ENCODE measurements at regions not wholly inside any gene's neighbourhood (a gene's known extent, or its start where the extent isn't known, plus 50 kb on each side); places are given as distances from the start of the nearest gene placed in this dataset.
"Not testable (repeated sequence)": the region's sequence is repeated elsewhere in the genome, so short reads cannot be mapped to it uniquely, and the experiment has no call there.

GRCh38 chr10:29699621-29700020 lies 64.8 kb upstream of the SVIL start:
- Histone ChIP-seq H3K36me3 (ENCODE audit: control insufficient read depth, insufficient read depth, low read length) (no peaks in the 10 kb centered on the region), H3K4me3 (ENCODE audit: low read depth, low read length) (no peak overlapping the region), H3K27me3 (ENCODE audit: control insufficient read depth, insufficient read depth, low read length) (no peaks in the 10 kb centered on the region)
- DNase-seq (ENCODE audit: low read depth): no peak
- no peak for TF ChIP-seq CTCF (IDR thresholded peaks at IDR 0.05; ENCODE audit: insufficient read depth, low read length, poor library complexity, severe bottlenecking)

- Histone ChIP-seq H3K27me3 (ENCODE audit: control insufficient read depth, insufficient read depth, low read length) (no peaks in the 10 kb centered on the region), H3K4me3 (ENCODE audit: low read depth, low read length) (no peak overlapping the region), H3K36me3 (ENCODE audit: control insufficient read depth, insufficient read depth, low read length) (no peaks in the 10 kb centered on the region)
- no peak for TF ChIP-seq CTCF (IDR thresholded peaks at IDR 0.05; ENCODE audit: insufficient read depth, low read length, poor library complexity, severe bottlenecking)
- no peak for DNase-seq (ENCODE audit: low read depth)
Measured at GRCh38 chr10:29698773-29699490, 64.2 kb upstream of the SVIL start.

- not testable (repeated sequence) for DNase-seq (ENCODE audit: low read depth); H3K36me3 ChIP-seq (ENCODE audit: control insufficient read depth, insufficient read depth, low read length); H3K27me3 ChIP-seq (ENCODE audit: control insufficient read depth, insufficient read depth, low read length); H3K4me3 ChIP-seq (ENCODE audit: low read depth, low read length)
Measured at GRCh38 chr10:29696581-29696980, 61.8 kb upstream of the SVIL start.

- no peaks in the 10 kb centered on the region for H3K36me3 ChIP-seq (ENCODE audit: control insufficient read depth, insufficient read depth, low read length)
- no peaks in the 10 kb centered on the region for H3K27me3 ChIP-seq (ENCODE audit: control insufficient read depth, insufficient read depth, low read length)
- no peak for DNase-seq (ENCODE audit: low read depth)
- H3K4me3 ChIP-seq (ENCODE audit: low read depth, low read length): no peak overlapping the region
- no peak for TF ChIP-seq CTCF (IDR thresholded peaks at IDR 0.05; ENCODE audit: insufficient read depth, low read length, poor library complexity, severe bottlenecking)
Measured at GRCh38 chr10:29694121-29694520, 59.4 kb upstream of the SVIL start.

GRCh38 chr10:29692121-29692539 lies 57.4 kb upstream of the SVIL start:
- DNase-seq (ENCODE audit: low read depth): no peak
- TF ChIP-seq CTCF (IDR thresholded peaks at IDR 0.05; ENCODE audit: insufficient read depth, low read length, poor library complexity, severe bottlenecking): no peak
- H3K27me3 ChIP-seq (ENCODE audit: control insufficient read depth, insufficient read depth, low read length): no peaks in the 10 kb centered on the region
- H3K36me3 ChIP-seq (ENCODE audit: control insufficient read depth, insufficient read depth, low read length): no peaks in the 10 kb centered on the region
- H3K4me3 ChIP-seq (ENCODE audit: low read depth, low read length): no peak overlapping the region

- no peak for DNase-seq (ENCODE audit: low read depth)
- no peaks in the 10 kb centered on the region for H3K36me3 ChIP-seq (ENCODE audit: control insufficient read depth, insufficient read depth, low read length)
- no peak overlapping the region for H3K4me3 ChIP-seq (ENCODE audit: low read depth, low read length)
- no peak for TF ChIP-seq CTCF (IDR thresholded peaks at IDR 0.05; ENCODE audit: insufficient read depth, low read length, poor library complexity, severe bottlenecking)
- no peaks in the 10 kb centered on the region for H3K27me3 ChIP-seq (ENCODE audit: control insufficient read depth, insufficient read depth, low read length)
Measured at GRCh38 chr10:29691564-29692072, 56.8 kb upstream of the SVIL start.

Measured in kidney epithelial cell (primary cell).